Heart left ventricle (tissue), 13 donors: ENCODE measurements at regions not wholly inside any gene's neighbourhood (a gene's known extent, or its start where the extent isn't known, plus 50 kb on each side); places are given as distances from the start of the nearest gene placed in this dataset.

Source experiments
- POLR2A ChIP-seq, 2 donors: fragments of 450-650 bp; IDR thresholded peaks; one replicate each; pipeline ENCODE4 v1.6.1; 2017; ENCODE audit warnings: antibody characterized with exemption in 2 of 2, mild to moderate bottlenecking in 2 of 2, moderate library complexity in 2 of 2
- TF ChIP-seq, protein P1 (sequence below), 12 donors: fragments of 200-600 bp; sonication (generic) in 4 of 12; IDR thresholded peaks; one replicate each; pipeline versions ENCODE4 v1.5.0 to v1.8.0; 2018 to 2022; ENCODE audit warnings: antibody characterized with exemption in 12 of 12, mild to moderate bottlenecking in 5 of 12
- donor health status: ischemic (EF 13 %, LVEDD 7.1; RV severe dilation, severe dysfunction).
- donor health status: DM: no; HTN: yes; CAD: no.
- donor health status: DM: no; HTN: no; CAD: no.
- donor health status: ischemic (EF 25% LVEDD 6.9; RV normal size, moderate dysfunction).
- donor health status: ischemic (EF 25% LVEDD 5.7; RV mildly dilated, moderate dysfunction).
- donor health status: ischemic (EF 35%, LVEDD 5.7; RV mildly dilated, moderate dysfunction).
- donor health status: nonischemic (EF 11% LVEDD 7.7; RV severe dilation, severe dysfunction).
- donor health status: DM: yes; HTN: yes; CAD: no.
- donor health status: PGD.
- donor health status: ischemic (EF 29% LVEDD 5.4; RV normal size, mild dysfunction).
- donor health status: nonischemic (EF 23%, LVEDD 6.1; RV moderate dilation, normal function).

GRCh38 chr5:16271851-16272250, 92.3 kb upstream of the MARCHF11 start:
- TF ChIP-seq POLR2A (IDR thresholded peaks at IDR 0.05), result no peak
- TF ChIP-seq, protein P1, sequence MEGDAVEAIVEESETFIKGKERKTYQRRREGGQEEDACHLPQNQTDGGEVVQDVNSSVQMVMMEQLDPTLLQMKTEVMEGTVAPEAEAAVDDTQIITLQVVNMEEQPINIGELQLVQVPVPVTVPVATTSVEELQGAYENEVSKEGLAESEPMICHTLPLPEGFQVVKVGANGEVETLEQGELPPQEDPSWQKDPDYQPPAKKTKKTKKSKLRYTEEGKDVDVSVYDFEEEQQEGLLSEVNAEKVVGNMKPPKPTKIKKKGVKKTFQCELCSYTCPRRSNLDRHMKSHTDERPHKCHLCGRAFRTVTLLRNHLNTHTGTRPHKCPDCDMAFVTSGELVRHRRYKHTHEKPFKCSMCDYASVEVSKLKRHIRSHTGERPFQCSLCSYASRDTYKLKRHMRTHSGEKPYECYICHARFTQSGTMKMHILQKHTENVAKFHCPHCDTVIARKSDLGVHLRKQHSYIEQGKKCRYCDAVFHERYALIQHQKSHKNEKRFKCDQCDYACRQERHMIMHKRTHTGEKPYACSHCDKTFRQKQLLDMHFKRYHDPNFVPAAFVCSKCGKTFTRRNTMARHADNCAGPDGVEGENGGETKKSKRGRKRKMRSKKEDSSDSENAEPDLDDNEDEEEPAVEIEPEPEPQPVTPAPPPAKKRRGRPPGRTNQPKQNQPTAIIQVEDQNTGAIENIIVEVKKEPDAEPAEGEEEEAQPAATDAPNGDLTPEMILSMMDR (IDR thresholded peaks at IDR 0.05), result no peak
